Astrocyte (in vitro differentiated cells and primary cell): ENCODE measurements at regions not wholly inside any gene's neighbourhood (a gene's known extent, or its start where the extent isn't known, plus 50 kb on each side); places are given as distances from the start of the nearest gene placed in this dataset.

Experiments
- EZH2 ChIP-seq: IDR thresholded peaks from 2 replicates; pipeline ENCODE4 v1.6.1; 2012; ENCODE audit warnings: mild to moderate bottlenecking, low read length, inconsistent platforms; ENCODE audit not compliant: insufficient read depth
- TF ChIP-seq, protein P1 (sequence below): IDR thresholded peaks from 2 replicates; pipeline ENCODE4 v1.5.1; 2011; ENCODE audit warnings: low read depth, mild to moderate bottlenecking, inconsistent platforms, low read length, moderate library complexity; ENCODE audit not compliant: insufficient read depth

DNA sequence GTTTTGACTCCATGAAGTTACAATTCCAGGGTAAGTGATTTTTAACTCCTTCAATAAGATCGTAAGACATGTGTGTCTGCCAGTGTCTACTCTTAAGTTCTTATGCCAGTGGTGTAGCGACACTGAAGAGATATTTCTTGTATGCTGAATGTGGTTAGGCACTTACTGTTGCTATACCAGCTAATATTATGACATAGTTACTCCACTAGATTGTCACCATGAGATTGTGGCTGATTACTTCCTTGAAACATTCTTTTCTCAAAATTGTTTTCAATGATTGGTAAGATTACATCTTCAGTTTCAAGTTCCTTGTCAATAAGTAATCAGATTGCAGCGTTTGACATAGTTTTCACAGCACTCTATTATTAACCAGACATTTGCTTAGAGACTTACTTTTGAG, 60.6 kb upstream of the PAGE5 start:
- TF ChIP-seq, protein P1, sequence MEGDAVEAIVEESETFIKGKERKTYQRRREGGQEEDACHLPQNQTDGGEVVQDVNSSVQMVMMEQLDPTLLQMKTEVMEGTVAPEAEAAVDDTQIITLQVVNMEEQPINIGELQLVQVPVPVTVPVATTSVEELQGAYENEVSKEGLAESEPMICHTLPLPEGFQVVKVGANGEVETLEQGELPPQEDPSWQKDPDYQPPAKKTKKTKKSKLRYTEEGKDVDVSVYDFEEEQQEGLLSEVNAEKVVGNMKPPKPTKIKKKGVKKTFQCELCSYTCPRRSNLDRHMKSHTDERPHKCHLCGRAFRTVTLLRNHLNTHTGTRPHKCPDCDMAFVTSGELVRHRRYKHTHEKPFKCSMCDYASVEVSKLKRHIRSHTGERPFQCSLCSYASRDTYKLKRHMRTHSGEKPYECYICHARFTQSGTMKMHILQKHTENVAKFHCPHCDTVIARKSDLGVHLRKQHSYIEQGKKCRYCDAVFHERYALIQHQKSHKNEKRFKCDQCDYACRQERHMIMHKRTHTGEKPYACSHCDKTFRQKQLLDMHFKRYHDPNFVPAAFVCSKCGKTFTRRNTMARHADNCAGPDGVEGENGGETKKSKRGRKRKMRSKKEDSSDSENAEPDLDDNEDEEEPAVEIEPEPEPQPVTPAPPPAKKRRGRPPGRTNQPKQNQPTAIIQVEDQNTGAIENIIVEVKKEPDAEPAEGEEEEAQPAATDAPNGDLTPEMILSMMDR = no peak
- no peak for TF ChIP-seq EZH2
